H1 (cell line): ENCODE measurements at regions not wholly inside any gene's neighbourhood (a gene's known extent, or its start where the extent isn't known, plus 50 kb on each side); places are given as distances from the start of the nearest gene placed in this dataset.

ENCODE experiments used
- CEBPB ChIP-seq: IDR thresholded peaks from 2 replicates; pipeline ENCODE4 v1.6.1; 2012; ENCODE audit warnings: low read depth, low read length

DNA sequence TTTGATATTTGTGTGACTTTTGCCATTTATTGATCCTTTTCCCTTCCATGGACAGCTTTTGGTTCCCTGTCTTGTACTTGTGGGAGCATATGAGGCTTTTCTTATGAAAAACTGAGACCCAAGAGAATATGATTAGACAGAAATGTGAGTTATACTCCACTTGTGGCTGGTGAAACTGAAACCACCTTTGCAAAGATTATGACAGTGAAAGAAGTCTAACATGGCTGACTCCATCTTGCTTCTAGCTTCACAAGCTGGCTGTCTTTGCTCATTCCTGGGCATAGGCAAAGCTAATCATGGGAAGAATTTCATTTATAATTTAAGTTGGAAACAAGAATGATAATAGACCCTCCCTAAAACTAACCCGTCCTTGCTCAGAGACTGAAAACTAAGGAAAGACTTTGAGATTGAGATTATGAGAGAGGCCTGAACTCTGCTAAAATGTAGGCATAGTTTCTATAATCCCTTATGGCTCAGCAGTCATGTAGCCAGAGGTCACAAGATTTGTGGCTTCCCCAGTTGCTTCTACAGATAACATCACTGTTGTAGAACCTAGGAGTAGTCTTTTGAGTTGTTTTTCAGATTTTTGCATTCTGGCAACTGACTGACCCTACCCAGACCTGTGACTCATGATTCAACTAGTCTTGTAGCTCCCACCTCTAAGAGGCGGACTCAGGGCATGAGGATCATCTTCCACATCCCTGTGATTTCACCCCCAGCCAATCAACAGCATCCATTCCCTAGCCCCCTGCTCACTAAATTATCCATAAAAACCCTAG lies 50.9 kb upstream of the CD2AP start (continued):
- TF ChIP-seq CEBPB = no peak
